Fibroblast of lung (primary cell): ENCODE measurements at regions not wholly inside any gene's neighbourhood (a gene's known extent, or its start where the extent isn't known, plus 50 kb on each side); places are given as distances from the start of the nearest gene placed in this dataset.

Experiments
- CTCF ChIP-seq, 2 donors: IDR thresholded peaks in 1 of 2; conservative IDR thresholded peaks in 1 of 2; 1 replicate in 1 of 2; 2 replicates in 1 of 2; pipeline ENCODE4 v1.5.1; 2011 to 2012; ENCODE audit warnings: low read length in 2 of 2, control low read depth in 1 of 2, inconsistent platforms in 1 of 2, low read depth in 1 of 2, mild to moderate bottlenecking in 1 of 2
- EZH2 ChIP-seq: IDR thresholded peaks from 2 replicates; pipeline ENCODE4 v1.5.1; 2012; ENCODE audit warnings: low read length, control low read depth, mild to moderate bottlenecking; ENCODE audit errors: missing control alignments

GRCh38 chr12:5345534-5345933 is 86.4 kb upstream of the NTF3 start:
- no peak for TF ChIP-seq CTCF (conservative IDR thresholded peaks at IDR 0.05 in 1 of 2, IDR thresholded peaks at IDR 0.05 in 1 of 2; ENCODE audit: low read depth in 1 of 2, low read length in 2 of 2)
- no peak for TF ChIP-seq EZH2
